ENCODE measurements at regions not wholly inside any gene's neighbourhood (a gene's known extent, or its start where the extent isn't known, plus 50 kb on each side); places are given as distances from the start of the nearest gene placed in this dataset.

GRCh38 chr6:53998303-53998702, 112.9 kb upstream of the MLIP start:
- H3K4me3 ChIP-seq (ENCODE audit: low read depth, low read length): no peak overlapping the region
- in situ Hi-C loops (cut with HindIII; ENCODE audit: low pct_ligation_motif_present, low sequenced_read_pairs): no loop called here
- no peak for DNase-seq
- H3K27ac ChIP-seq: no peak overlapping the region
- TF ChIP-seq CTCF (IDR thresholded peaks at IDR 0.05; ENCODE audit: low read depth, low read length, missing control alignments): no peak
- no peaks in the 10 kb centered on the region for H3K36me3 ChIP-seq (replicated peaks)
- H3K27me3 ChIP-seq (replicated peaks): no peaks in the 10 kb centered on the region

GRCh38 chr6:53999088-53999755, 112.0 kb upstream of the MLIP start:
- in situ Hi-C loops (cut with HindIII; ENCODE audit: low pct_ligation_motif_present, low sequenced_read_pairs): no loop called here
- H3K27ac ChIP-seq: no peak overlapping the region
- H3K4me3 ChIP-seq (ENCODE audit: low read depth, low read length): no peak overlapping the region
- no peak for TF ChIP-seq CTCF (IDR thresholded peaks at IDR 0.05; ENCODE audit: low read depth, low read length, missing control alignments)
- no peak for DNase-seq
- H3K36me3 ChIP-seq (replicated peaks): no peaks in the 10 kb centered on the region
- no peaks in the 10 kb centered on the region for H3K27me3 ChIP-seq (replicated peaks)

GRCh38 chr6:54002116-54002515, 109.1 kb upstream of the MLIP start:
- DNase-seq: peak; percentile 12
- no peaks in the 10 kb centered on the region for H3K27me3 ChIP-seq (replicated peaks)
- H3K36me3 ChIP-seq (replicated peaks): no peaks in the 10 kb centered on the region
- H3K4me3 ChIP-seq (ENCODE audit: low read depth, low read length): no peak overlapping the region
- in situ Hi-C loops (cut with HindIII; ENCODE audit: low pct_ligation_motif_present, low sequenced_read_pairs): no loop called here
- no peak for TF ChIP-seq CTCF (IDR thresholded peaks at IDR 0.05; ENCODE audit: low read depth, low read length, missing control alignments)
- no peak overlapping the region for H3K27ac ChIP-seq

- in situ Hi-C loops (cut with HindIII; ENCODE audit: low pct_ligation_motif_present, low sequenced_read_pairs): no loop called here
- Histone ChIP-seq H3K27ac (no peak overlapping the region), H3K4me3 (ENCODE audit: low read depth, low read length) (no peak overlapping the region), H3K27me3 (replicated peaks) (no peaks in the 10 kb centered on the region), H3K36me3 (replicated peaks) (no peaks in the 10 kb centered on the region)
- TF ChIP-seq CTCF (IDR thresholded peaks at IDR 0.05; ENCODE audit: low read depth, low read length, missing control alignments): no peak
- no peak for DNase-seq
Observed at GRCh38 chr6:54003316-54003715, 107.9 kb upstream of the MLIP start.

GRCh38 chr6:54008589-54008988, 102.7 kb upstream of the MLIP start:
- Histone ChIP-seq H3K4me3 (ENCODE audit: low read depth, low read length) (no peak overlapping the region), H3K27me3 (replicated peaks) (no peaks in the 10 kb centered on the region), H3K27ac (no peak overlapping the region), H3K36me3 (replicated peaks) (no peaks in the 10 kb centered on the region)
- in situ Hi-C loops (cut with HindIII; ENCODE audit: low pct_ligation_motif_present, low sequenced_read_pairs): no loop called here
- no peak for DNase-seq
- no peak for TF ChIP-seq CTCF (IDR thresholded peaks at IDR 0.05; ENCODE audit: low read depth, low read length, missing control alignments)

- Histone ChIP-seq H3K27ac (no peak overlapping the region), H3K4me3 (ENCODE audit: low read depth, low read length) (no peak overlapping the region), H3K27me3 (replicated peaks) (no peaks in the 10 kb centered on the region), H3K36me3 (replicated peaks) (no peaks in the 10 kb centered on the region)
- no peak for DNase-seq
- no peak for TF ChIP-seq CTCF (IDR thresholded peaks at IDR 0.05; ENCODE audit: low read depth, low read length, missing control alignments)
- in situ Hi-C loops (cut with HindIII; ENCODE audit: low pct_ligation_motif_present, low sequenced_read_pairs): no loop called here
Observed at GRCh38 chr6:54009052-54009654, 102.1 kb upstream of the MLIP start.
